Glutamatergic neuron (in vitro differentiated cells): ENCODE measurements at regions not wholly inside any gene's neighbourhood (a gene's known extent, or its start where the extent isn't known, plus 50 kb on each side); places are given as distances from the start of the nearest gene placed in this dataset.

Experiments used
- DNase-seq: peaks from one replicate; pipeline ENCODE4 v3.0.0; 2022
- H3K27ac Mint-ChIP-seq: one replicate; pipeline ENCODE4 v1.8.0; 2020; ENCODE audit warnings: mild to moderate bottlenecking, mixed read lengths, inconsistent platforms; ENCODE audit not compliant: unreplicated experiment
- H3K27me3 Mint-ChIP-seq: one replicate; pipeline ENCODE4 v1.8.0; 2020; ENCODE audit warnings: mild to moderate bottlenecking, moderate library complexity, mixed read lengths, inconsistent platforms; ENCODE audit not compliant: unreplicated experiment
- H3K36me3 Mint-ChIP-seq: one replicate; pipeline ENCODE4 v1.8.0; 2020; ENCODE audit warnings: mild to moderate bottlenecking, mixed read lengths, inconsistent platforms; ENCODE audit not compliant: unreplicated experiment
- H3K4me1 Mint-ChIP-seq: one replicate; pipeline ENCODE4 v1.8.0; 2020; ENCODE audit warnings: mild to moderate bottlenecking, low read depth, mixed read lengths, inconsistent platforms; ENCODE audit not compliant: unreplicated experiment
- H3K4me3 Mint-ChIP-seq: one replicate; pipeline ENCODE4 v1.8.0; 2020; ENCODE audit warnings: mild to moderate bottlenecking, mixed read lengths, inconsistent platforms; ENCODE audit not compliant: unreplicated experiment
- H3K9me3 Mint-ChIP-seq: one replicate; pipeline ENCODE4 v1.8.0; 2020; ENCODE audit warnings: mild to moderate bottlenecking, moderate library complexity, mixed read lengths, inconsistent platforms; ENCODE audit not compliant: unreplicated experiment
- CTCF ChIP-seq: fragments of 200-600 bp; sonication (generic); IDR thresholded peaks from one replicate; pipeline ENCODE4 v1.5.0; 2021; ENCODE audit not compliant: partially characterized antibody, unreplicated experiment

DNA sequence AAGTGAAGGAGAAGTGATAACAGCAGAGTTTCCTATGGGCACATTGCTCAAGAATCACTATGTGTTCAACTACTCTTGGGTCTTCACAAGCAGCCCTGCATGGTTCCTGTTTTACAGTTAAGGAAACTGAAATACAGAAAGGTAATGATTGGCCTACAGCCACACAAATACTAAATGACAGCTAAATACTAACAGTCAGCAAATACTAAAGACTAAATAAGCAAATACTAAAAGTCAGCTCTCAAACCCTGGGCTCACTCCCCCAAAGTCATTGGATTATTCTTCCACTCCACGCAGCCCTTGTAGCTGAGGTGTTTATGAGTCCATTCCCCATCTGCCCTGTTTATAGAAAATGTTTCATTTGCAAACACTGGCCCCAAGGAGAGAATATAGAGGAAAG, 372.7 kb upstream of the CDH11 start:
- no peak overlapping the region for H3K27ac Mint-ChIP-seq
- no peak for TF ChIP-seq CTCF
- no peak overlapping the region for H3K4me3 Mint-ChIP-seq
- DNase-seq = no peak
- peaks cover 8% of the 10 kb centered on the region for H3K4me1 Mint-ChIP-seq
- no peaks in the 10 kb centered on the region for H3K36me3 Mint-ChIP-seq
- peaks cover 4% of the 10 kb centered on the region for H3K9me3 Mint-ChIP-seq
- H3K27me3 Mint-ChIP-seq = no peaks in the 10 kb centered on the region

DNA sequence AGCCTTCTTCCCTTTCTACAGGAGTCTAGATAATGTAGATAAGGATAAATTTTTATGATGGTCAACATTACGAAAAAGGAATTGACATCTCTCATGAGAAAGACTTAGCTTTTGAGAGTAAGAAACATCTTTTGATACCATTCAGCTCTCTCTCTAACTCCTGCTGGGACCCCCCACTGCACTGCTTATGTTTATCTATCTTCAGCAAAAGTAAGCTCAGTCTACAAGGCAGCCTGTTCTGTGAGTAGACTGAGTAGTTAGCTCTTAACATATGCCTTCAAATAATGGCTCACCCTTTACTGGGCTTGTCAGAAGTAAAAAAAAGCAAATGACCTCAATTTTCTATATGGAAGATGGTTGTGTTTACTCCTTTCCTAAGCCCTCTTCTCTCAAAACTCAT, 372.2 kb upstream of the CDH11 start:
- Mint-ChIP-seq H3K27ac (no peak overlapping the region), H3K9me3 (peaks cover 4% of the 10 kb centered on the region), H3K36me3 (no peaks in the 10 kb centered on the region), H3K4me3 (no peak overlapping the region), H3K4me1 (peaks cover 4% of the 10 kb centered on the region), H3K27me3 (no peaks in the 10 kb centered on the region)
- no peak for DNase-seq
- no peak for TF ChIP-seq CTCF

GRCh38 chr16:65490286-65490685, 368.4 kb upstream of the CDH11 start:
- no peak overlapping the region for H3K27ac Mint-ChIP-seq
- no peak overlapping the region for H3K4me3 Mint-ChIP-seq
- H3K4me1 Mint-ChIP-seq = peaks cover 1% of the 10 kb centered on the region
- TF ChIP-seq CTCF = no peak
- H3K9me3 Mint-ChIP-seq = no peaks in the 10 kb centered on the region
- peaks cover 2% of the 10 kb centered on the region for H3K27me3 Mint-ChIP-seq
- no peaks in the 10 kb centered on the region for H3K36me3 Mint-ChIP-seq
- DNase-seq = no peak

DNA sequence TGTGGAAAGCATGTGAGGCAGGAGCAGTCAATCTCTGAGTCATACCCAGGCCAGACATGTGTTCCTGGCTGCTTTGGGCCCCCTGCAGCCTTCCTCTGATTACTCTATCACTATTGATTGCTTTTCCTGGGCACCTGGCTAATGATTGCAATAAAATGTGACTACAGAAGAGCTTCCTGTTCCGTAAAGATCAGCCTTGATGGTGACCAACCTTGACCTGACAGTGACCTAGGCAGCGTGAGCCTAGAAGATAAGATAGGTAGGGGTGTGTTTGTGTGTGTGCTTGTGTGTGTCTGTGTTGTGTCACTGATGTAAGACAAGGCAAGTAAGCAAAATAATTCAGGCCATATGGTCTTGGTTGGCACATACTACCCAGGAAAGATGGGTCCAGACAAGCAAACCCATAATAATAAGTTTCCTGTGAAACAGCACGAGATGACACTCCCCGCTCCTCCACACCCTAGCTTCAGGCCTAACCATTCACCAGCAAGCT, 367.7 kb upstream of the CDH11 start:
- Mint-ChIP-seq H3K36me3 (no peaks in the 10 kb centered on the region), H3K4me1 (peaks cover 1% of the 10 kb centered on the region), H3K27me3 (peaks cover 2% of the 10 kb centered on the region), H3K4me3 (no peak overlapping the region), H3K27ac (no peak overlapping the region), H3K9me3 (no peaks in the 10 kb centered on the region)
- TF ChIP-seq CTCF = no peak
- DNase-seq = no peak

- no peaks in the 10 kb centered on the region for H3K9me3 Mint-ChIP-seq
- no peaks in the 10 kb centered on the region for H3K36me3 Mint-ChIP-seq
- no peak overlapping the region for H3K4me3 Mint-ChIP-seq
- H3K27ac Mint-ChIP-seq = no peak overlapping the region
- DNase-seq = no peak
- peaks cover 2% of the 10 kb centered on the region for H3K27me3 Mint-ChIP-seq
- no peak for TF ChIP-seq CTCF
- peaks cover 1% of the 10 kb centered on the region for H3K4me1 Mint-ChIP-seq
Measured at GRCh38 chr16:65487231-65487630, 365.4 kb upstream of the CDH11 start.
